CD14-positive monocyte (primary cell): ENCODE measurements at regions not wholly inside any gene's neighbourhood (a gene's known extent, or its start where the extent isn't known, plus 50 kb on each side); places are given as distances from the start of the nearest gene placed in this dataset.

Experiments
- DNase-seq, 3 donors: peaks; one replicate each; pipeline ENCODE4 v3.0.0-alpha.2; 2011 to 2022
- H2AFZ ChIP-seq: 2 replicates; pipeline ENCODE4 v1.6.0; 2012; ENCODE audit warnings: mild to moderate bottlenecking, low read depth, low read length, inconsistent platforms; ENCODE audit not compliant: insufficient read depth, poor library complexity, severe bottlenecking
- H3K27ac ChIP-seq, 2 donors: 1 replicate in 1 of 2; 2 replicates in 1 of 2; pipeline ENCODE4 v1.5.1; 2012 to 2013; ENCODE audit warnings: low read length in 2 of 2, control low read depth in 1 of 2, inconsistent platforms in 1 of 2, low read depth in 1 of 2, mild to moderate bottlenecking in 1 of 2
- H3K27me3 ChIP-seq, 2 donors: one replicate each; pipeline versions ENCODE4 v1.6.0 to v1.6.1; 2011 to 2013; ENCODE audit warnings: low read length in 2 of 2; ENCODE audit not compliant: control insufficient read depth in 2 of 2, insufficient read depth in 2 of 2
- H3K36me3 ChIP-seq, 2 donors: replicated peaks in 1 of 2; 1 replicate in 1 of 2; 2 replicates in 1 of 2; pipeline versions ENCODE4 v1.5.1 to v1.6.1; 2012 to 2013; ENCODE audit warnings: low read length in 2 of 2, control low read depth in 1 of 2, inconsistent platforms in 1 of 2, mild to moderate bottlenecking in 1 of 2; ENCODE audit not compliant: insufficient read depth in 2 of 2, control insufficient read depth in 1 of 2
- H3K4me1 ChIP-seq, 2 donors: 1 replicate in 1 of 2; 2 replicates in 1 of 2; pipeline versions ENCODE4 v1.5.1 to v1.6.1; 2012 to 2013; ENCODE audit warnings: low read length in 2 of 2, control low read depth in 1 of 2, inconsistent platforms in 1 of 2, mild to moderate bottlenecking in 1 of 2, moderate library complexity in 1 of 2; ENCODE audit not compliant: insufficient read depth in 2 of 2, control insufficient read depth in 1 of 2
- H3K4me2 ChIP-seq: replicated peaks from 2 replicates; pipeline ENCODE3; 2012; ENCODE audit warnings: low read length, moderate library complexity, mild to moderate bottlenecking; ENCODE audit not compliant: poor library complexity, severe bottlenecking; ENCODE audit errors: extremely low read depth
- H3K4me3 ChIP-seq, 3 experiments: fragments of 200-600 bp in 1 of 3; sonication (generic) in 1 of 3; replicated peaks in 1 of 3; 1 replicate in 2 of 3; 2 replicates in 1 of 3; pipeline ENCODE4 v1.5.1; 2011 to 2013; ENCODE audit warnings: low read length in 3 of 3, mild to moderate bottlenecking in 3 of 3, control low read depth in 2 of 3, low read depth in 2 of 3, inconsistent platforms in 1 of 3, moderate library complexity in 1 of 3
- H3K79me2 ChIP-seq: 2 replicates; pipeline ENCODE4 v1.6.0; 2012; ENCODE audit warnings: mild to moderate bottlenecking, control low read depth, inconsistent platforms, low read length, moderate library complexity; ENCODE audit not compliant: insufficient read depth
- H3K9ac ChIP-seq: 2 replicates; pipeline ENCODE4 v1.6.0; 2017; ENCODE audit warnings: low read length, mild to moderate bottlenecking; ENCODE audit not compliant: insufficient read depth, poor library complexity, severe bottlenecking
- H3K9me3 ChIP-seq, 2 donors: replicated peaks in 1 of 2; 1 replicate in 1 of 2; 2 replicates in 1 of 2; pipeline versions ENCODE4 v1.5.1 to v1.6.1; 2012 to 2013; ENCODE audit warnings: low read length in 2 of 2, control low read depth in 1 of 2; ENCODE audit not compliant: control insufficient read depth in 1 of 2, insufficient read depth in 1 of 2
- H4K20me1 ChIP-seq: 2 replicates; pipeline ENCODE4 v1.6.0; 2012; ENCODE audit warnings: mild to moderate bottlenecking, low read length, control low read depth, moderate library complexity; ENCODE audit not compliant: insufficient read depth
- H3K27ac Mint-ChIP-seq, 7 donors: one replicate each; pipeline ENCODE4 v1.8.0; 2020; ENCODE audit warnings: mild to moderate bottlenecking in 7 of 7, mixed read lengths in 7 of 7, moderate library complexity in 6 of 7, inconsistent platforms in 2 of 7
- H3K27me3 Mint-ChIP-seq, 3 donors: one replicate each; pipeline ENCODE4 v1.8.0; 2021 to 2022; ENCODE audit warnings: low read depth in 3 of 3, mild to moderate bottlenecking in 3 of 3, mixed read lengths in 3 of 3, moderate library complexity in 3 of 3, inconsistent platforms in 1 of 3
- H3K36me3 Mint-ChIP-seq, 2 donors: one replicate each; pipeline ENCODE4 v1.8.0; 2020; ENCODE audit warnings: mixed read lengths in 2 of 2, inconsistent platforms in 1 of 2, mild to moderate bottlenecking in 1 of 2
- H3K4me1 Mint-ChIP-seq: one replicate; pipeline ENCODE4 v1.8.0; 2020; ENCODE audit warnings: mild to moderate bottlenecking, mixed read lengths
- H3K4me3 Mint-ChIP-seq, 2 donors: one replicate each; pipeline ENCODE4 v1.8.0; 2020; ENCODE audit warnings: mild to moderate bottlenecking in 2 of 2, mixed read lengths in 2 of 2, moderate library complexity in 1 of 2
- H3K9me3 Mint-ChIP-seq, 7 donors: one replicate each; pipeline ENCODE4 v1.8.0; 2020 to 2022; ENCODE audit warnings: mixed read lengths in 7 of 7, mild to moderate bottlenecking in 6 of 7, moderate library complexity in 6 of 7, inconsistent platforms in 2 of 7
- CTCF ChIP-seq: fragments of 200-600 bp; IDR thresholded peaks from one replicate; pipeline ENCODE4 v1.8.0; 2022; ENCODE audit warnings: antibody characterized with exemption, mild to moderate bottlenecking
- WGBS: methylation state at CpG from one replicate; pipeline ENCODE4 v1.1.5; 2013; ENCODE audit warnings: missing lambda C conversion rate; ENCODE audit not compliant: insufficient coverage; 5-methylcytosine and 5-hydroxymethylcytosine counted together
- intact Hi-C, 2 donors: fragments of 100-400 bp; cut with micrococcal nuclease; formaldehyde crosslinking; loops; one replicate each; pipeline versions ENCODE4 v1.15.0 to v1.15.1; 2023

- no peak overlapping the region for H3K4me3 Mint-ChIP-seq
- Histone ChIP-seq H3K27me3 (no peaks in the 10 kb centered on the region), H4K20me1 (no peaks in the 10 kb centered on the region), H3K79me2 (no peaks in the 10 kb centered on the region), H3K4me3 (no peak overlapping the region), H3K9me3 (no peaks in the 10 kb centered on the region), H3K36me3 (no peaks in the 10 kb centered on the region), H3K27ac (no peak overlapping the region), H3K4me1 (no peaks in the 10 kb centered on the region), H3K9ac (no peak overlapping the region), H3K4me2 (no peak overlapping the region), H2AFZ (no peak overlapping the region)
- peaks cover 4 to 6% (median 5%) of the 10 kb centered on the region in 3 donors for H3K27me3 Mint-ChIP-seq
- no peak overlapping the region for H3K27ac Mint-ChIP-seq
- DNase-seq, result no peak
- WGBS, result 100% methylated on average over 3 of the region's 4 CpGs
- no peaks in the 10 kb centered on the region for H3K36me3 Mint-ChIP-seq
- no peak for TF ChIP-seq CTCF
- intact Hi-C loops, result no loop called here
- H3K4me1 Mint-ChIP-seq, result no peaks in the 10 kb centered on the region
- H3K9me3 Mint-ChIP-seq, result no peaks in the 10 kb centered on the region
Measured at GRCh38 chr18:46423226-46423805, 233.7 kb downstream of the LOXHD1 start.

GRCh38 chr18:46424898-46425297, 232.1 kb downstream of the LOXHD1 start:
- H2AFZ ChIP-seq, result no peak overlapping the region
- Mint-ChIP-seq H3K4me1 (no peaks in the 10 kb centered on the region), H3K36me3 (no peaks in the 10 kb centered on the region), H3K27me3 (peaks cover 0 to 8% (median 4%) of the 10 kb centered on the region in 3 donors), H3K9me3 (no peaks in the 10 kb centered on the region), H3K4me3 (no peak overlapping the region), H3K27ac (no peak overlapping the region)
- H4K20me1 ChIP-seq, result no peaks in the 10 kb centered on the region
- 90% methylated on average over 3 of the region's 8 CpGs for WGBS
- no peaks in the 10 kb centered on the region for H3K36me3 ChIP-seq
- no peaks in the 10 kb centered on the region for H3K27me3 ChIP-seq
- intact Hi-C loops, result no loop called here
- no peak for TF ChIP-seq CTCF
- H3K9me3 ChIP-seq, result no peaks in the 10 kb centered on the region
- no peak overlapping the region for H3K27ac ChIP-seq
- H3K9ac ChIP-seq, result no peak overlapping the region
- H3K4me3 ChIP-seq, result no peak overlapping the region
- no peaks in the 10 kb centered on the region for H3K4me1 ChIP-seq
- no peak for DNase-seq
- no peak overlapping the region for H3K4me2 ChIP-seq
- no peaks in the 10 kb centered on the region for H3K79me2 ChIP-seq
